Mesenchymal stem cell (in vitro differentiated cells and primary cell): ENCODE measurements at regions not wholly inside any gene's neighbourhood (a gene's known extent, or its start where the extent isn't known, plus 50 kb on each side); places are given as distances from the start of the nearest gene placed in this dataset.

Experiments
- DNase-seq: peaks from one replicate; pipeline ENCODE4 v3.0.0-alpha.2; 2013
- H2AFZ ChIP-seq: one replicate; pipeline ENCODE4 v1.6.1; 2013; ENCODE audit warnings: low read depth, mild to moderate bottlenecking, control low read depth, inconsistent platforms, low read length, moderate library complexity
- H2AK5ac ChIP-seq: 2 replicates; pipeline ENCODE4 v1.6.1; 2013; ENCODE audit warnings: low read length, moderate library complexity, mild to moderate bottlenecking, inconsistent platforms; ENCODE audit not compliant: severe bottlenecking
- H2BK120ac ChIP-seq: one replicate; pipeline ENCODE4 v1.6.1; 2013; ENCODE audit warnings: low read depth, mild to moderate bottlenecking, inconsistent platforms, low read length, moderate library complexity
- H2BK12ac ChIP-seq, 2 experiments: one replicate each; pipeline ENCODE4 v1.6.1; 2013; ENCODE audit warnings: inconsistent platforms in 2 of 2, low read length in 2 of 2, mild to moderate bottlenecking in 2 of 2, moderate library complexity in 2 of 2, control low read depth in 1 of 2
- H2BK15ac ChIP-seq: one replicate; pipeline ENCODE4 v1.6.1; 2013; ENCODE audit warnings: mild to moderate bottlenecking, low read depth, inconsistent platforms; ENCODE audit not compliant: poor library complexity, severe bottlenecking
- H2BK5ac ChIP-seq: 2 replicates; pipeline ENCODE4 v1.6.1; 2013; ENCODE audit warnings: low read depth, mild to moderate bottlenecking, low read length, control low read depth, inconsistent platforms; ENCODE audit not compliant: poor library complexity, severe bottlenecking
- H3K14ac ChIP-seq, 2 experiments: one replicate each; pipeline ENCODE4 v1.6.1; 2013; ENCODE audit warnings: inconsistent platforms in 2 of 2, low read length in 2 of 2, control low read depth in 1 of 2, mild to moderate bottlenecking in 1 of 2, moderate library complexity in 1 of 2
- H3K18ac ChIP-seq, 2 experiments: one replicate each; pipeline ENCODE4 v1.6.1; 2013; ENCODE audit warnings: inconsistent platforms in 2 of 2, low read length in 2 of 2, control low read depth in 1 of 2, low read depth in 1 of 2, mild to moderate bottlenecking in 1 of 2
- H3K23ac ChIP-seq, 2 experiments: one replicate each; pipeline ENCODE4 v1.6.1; 2013; ENCODE audit warnings: inconsistent platforms in 2 of 2, low read length in 2 of 2, mild to moderate bottlenecking in 2 of 2, moderate library complexity in 2 of 2, control low read depth in 1 of 2
- H3K27ac ChIP-seq: 2 replicates; pipeline ENCODE4 v1.5.1; 2013; ENCODE audit warnings: mild to moderate bottlenecking, moderate library complexity, low read length, control low read depth, inconsistent platforms; ENCODE audit not compliant: poor library complexity, severe bottlenecking
- H3K27me3 ChIP-seq, 2 experiments: 2 replicates each; pipeline versions ENCODE4 v1.6.1 to v1.7.0; 2013; ENCODE audit warnings: low read length in 2 of 2, mild to moderate bottlenecking in 2 of 2, moderate library complexity in 2 of 2, control low read depth in 1 of 2, inconsistent platforms in 1 of 2; ENCODE audit not compliant: control insufficient read depth in 1 of 2, insufficient read depth in 1 of 2
- H3K36me3 ChIP-seq, 2 experiments: 2 replicates each; pipeline versions ENCODE4 v1.6.1 to v1.7.0; 2013; ENCODE audit warnings: low read length in 2 of 2, control low read depth in 1 of 2, inconsistent platforms in 1 of 2, low read depth in 1 of 2, mild to moderate bottlenecking in 1 of 2; ENCODE audit not compliant: insufficient read depth in 2 of 2, control insufficient read depth in 1 of 2
- H3K4ac ChIP-seq, 2 experiments: one replicate each; pipeline ENCODE4 v1.6.1; 2013; ENCODE audit warnings: inconsistent platforms in 2 of 2, low read length in 2 of 2, mild to moderate bottlenecking in 2 of 2, moderate library complexity in 2 of 2, control low read depth in 1 of 2, low read depth in 1 of 2
- H3K4me1 ChIP-seq: 2 replicates; pipeline ENCODE4 v1.6.1; 2013; ENCODE audit warnings: low read depth, low read length, control low read depth; ENCODE audit not compliant: control insufficient read depth, insufficient read depth
- H3K4me2 ChIP-seq: 2 replicates; pipeline ENCODE4 v1.6.1; 2013; ENCODE audit warnings: low read length, mild to moderate bottlenecking, inconsistent platforms; ENCODE audit not compliant: poor library complexity, severe bottlenecking
- H3K4me3 ChIP-seq, 2 experiments: 2 replicates each; pipeline versions ENCODE4 v1.5.1 to v1.7.0; 2013; ENCODE audit warnings: low read length in 2 of 2, mild to moderate bottlenecking in 2 of 2, control low read depth in 1 of 2, low read depth in 1 of 2; ENCODE audit not compliant: insufficient read depth in 1 of 2
- H3K79me1 ChIP-seq: replicated peaks from 2 replicates; pipeline ENCODE4 v1.6.1; 2013; ENCODE audit warnings: mild to moderate bottlenecking, control low read depth, low read length, inconsistent platforms; ENCODE audit not compliant: poor library complexity, severe bottlenecking
- H3K9ac ChIP-seq: 2 replicates; pipeline ENCODE4 v1.7.0; 2013; ENCODE audit warnings: mild to moderate bottlenecking, low read length, moderate library complexity
- H3K9me3 ChIP-seq: 2 replicates; pipeline ENCODE4 v1.7.0; 2013; ENCODE audit warnings: mild to moderate bottlenecking, low read length; ENCODE audit not compliant: control insufficient read depth
- H4K8ac ChIP-seq: one replicate; pipeline ENCODE4 v1.6.1; 2013; ENCODE audit warnings: inconsistent platforms, mild to moderate bottlenecking, low read length, moderate library complexity
- H4K91ac ChIP-seq: one replicate; pipeline ENCODE4 v1.6.1; 2013; ENCODE audit warnings: mild to moderate bottlenecking, low read length, inconsistent platforms
- WGBS: methylation state at CpG from one replicate; pipeline ENCODE4 v1.1.7; 2013; ENCODE audit warnings: mixed read lengths; 5-methylcytosine and 5-hydroxymethylcytosine counted together

- Histone ChIP-seq H2BK12ac (no peak overlapping the region), H3K14ac (no peak overlapping the region), H3K4me2 (no peak overlapping the region), H3K18ac (no peak overlapping the region), H3K9me3 (peaks cover 4% of the 10 kb centered on the region), H3K36me3 (peaks cover 0 to 14% of the 10 kb centered on the region in 2 experiments), H3K23ac (no peak overlapping the region), H4K8ac (no peak overlapping the region), H2BK120ac (no peak overlapping the region), H2AFZ (no peak overlapping the region), H3K27me3 (no peaks in the 10 kb centered on the region), H2BK5ac (no peak overlapping the region), H4K91ac (no peak overlapping the region), H2AK5ac (no peak overlapping the region), H3K9ac (no peak overlapping the region), H3K27ac (no peak overlapping the region), H2BK15ac (no peak overlapping the region), H3K4me1 (no peaks in the 10 kb centered on the region), H3K4me3 (no peak overlapping the region), H3K4ac (no peak overlapping the region), H3K79me1 (peaks cover 10% of the 10 kb centered on the region)
- DNase-seq: no peak
- 100% methylated on average over 3 of the region's 4 CpGs for WGBS
Measured at GRCh38 chr17:63267846-63268245, 178.3 kb downstream of the CYB561 start.

- no peak overlapping the region for H3K4ac ChIP-seq
- no peak overlapping the region for H2AK5ac ChIP-seq
- H2AFZ ChIP-seq: no peak overlapping the region
- peaks cover 0 to 14% of the 10 kb centered on the region in 2 experiments for H3K36me3 ChIP-seq
- H3K27ac ChIP-seq: no peak overlapping the region
- H2BK12ac ChIP-seq: no peak overlapping the region
- no peak overlapping the region for H2BK15ac ChIP-seq
- H3K18ac ChIP-seq: no peak overlapping the region
- no peak overlapping the region for H3K9ac ChIP-seq
- no peak overlapping the region for H4K91ac ChIP-seq
- DNase-seq: no peak
- peaks cover 4% of the 10 kb centered on the region for H3K9me3 ChIP-seq
- 98% methylated on average over 2 of the region's 3 CpGs for WGBS
- no peak overlapping the region for H2BK5ac ChIP-seq
- H3K4me1 ChIP-seq: no peaks in the 10 kb centered on the region
- peaks cover 14% of the 10 kb centered on the region for H3K79me1 ChIP-seq
- no peaks in the 10 kb centered on the region for H3K27me3 ChIP-seq
- no peak overlapping the region for H3K14ac ChIP-seq
- H3K4me2 ChIP-seq: no peak overlapping the region
- no peak overlapping the region for H4K8ac ChIP-seq
- no peak overlapping the region for H3K4me3 ChIP-seq
- no peak overlapping the region for H2BK120ac ChIP-seq
- no peak overlapping the region for H3K23ac ChIP-seq
Measured at GRCh38 chr17:63268827-63269226, 177.3 kb downstream of the CYB561 start.

GRCh38 chr17:63270610-63271009, 175.5 kb downstream of the CYB561 start:
- H3K27ac ChIP-seq: no peak overlapping the region
- H2BK12ac ChIP-seq: no peak overlapping the region
- no peak overlapping the region for H3K23ac ChIP-seq
- H3K9me3 ChIP-seq: peaks cover 4% of the 10 kb centered on the region
- peaks cover 0 to 14% of the 10 kb centered on the region in 2 experiments for H3K36me3 ChIP-seq
- no peak overlapping the region for H2BK15ac ChIP-seq
- H3K4me3 ChIP-seq: no peak overlapping the region
- H3K4me1 ChIP-seq: peaks cover 3% of the 10 kb centered on the region
- H3K4me2 ChIP-seq: no peak overlapping the region
- no peak overlapping the region for H3K4ac ChIP-seq
- 95% methylated on average over 3 of the region's 3 CpGs for WGBS
- DNase-seq: no peak
- no peak overlapping the region for H2AFZ ChIP-seq
- H3K14ac ChIP-seq: no peak overlapping the region
- no peak overlapping the region for H2AK5ac ChIP-seq
- no peak overlapping the region for H2BK120ac ChIP-seq
- no peak overlapping the region for H2BK5ac ChIP-seq
- no peaks in the 10 kb centered on the region for H3K27me3 ChIP-seq
- no peak overlapping the region for H3K9ac ChIP-seq
- H3K18ac ChIP-seq: no peak overlapping the region
- H4K8ac ChIP-seq: no peak overlapping the region
- H3K79me1 ChIP-seq: peaks cover 8% of the 10 kb centered on the region
- no peak overlapping the region for H4K91ac ChIP-seq

- Histone ChIP-seq H2AFZ (no peak overlapping the region), H3K27ac (peak overlapping the region; percentile 49), H3K14ac (no peak overlapping the region), H2BK120ac (no peak overlapping the region), H2BK12ac (no peak overlapping the region), H3K4me2 (no peak overlapping the region), H3K9me3 (peaks cover 4% of the 10 kb centered on the region), H3K27me3 (no peaks in the 10 kb centered on the region), H3K4ac (no peak overlapping the region), H4K91ac (no peak overlapping the region), H3K79me1 (peaks cover 12% of the 10 kb centered on the region), H3K4me3 (no peak overlapping the region), H2AK5ac (no peak overlapping the region), H3K18ac (no peak overlapping the region), H2BK15ac (no peak overlapping the region), H3K9ac (peak overlapping the region; percentile 70), H3K4me1 (peaks cover 5% of the 10 kb centered on the region), H2BK5ac (no peak overlapping the region), H4K8ac (no peak overlapping the region), H3K36me3 (peaks cover 0 to 2% of the 10 kb centered on the region in 2 experiments), H3K23ac (no peak overlapping the region)
- 20% methylated on average over 2 of the region's 3 CpGs for WGBS
- peak; percentile 26 for DNase-seq
Measured at GRCh38 chr17:63274146-63274545, 172.0 kb downstream of the CYB561 start.
